ENCODE measurements at regions not wholly inside any gene's neighbourhood (a gene's known extent, or its start where the extent isn't known, plus 50 kb on each side); places are given as distances from the start of the nearest gene placed in this dataset.

DNA sequence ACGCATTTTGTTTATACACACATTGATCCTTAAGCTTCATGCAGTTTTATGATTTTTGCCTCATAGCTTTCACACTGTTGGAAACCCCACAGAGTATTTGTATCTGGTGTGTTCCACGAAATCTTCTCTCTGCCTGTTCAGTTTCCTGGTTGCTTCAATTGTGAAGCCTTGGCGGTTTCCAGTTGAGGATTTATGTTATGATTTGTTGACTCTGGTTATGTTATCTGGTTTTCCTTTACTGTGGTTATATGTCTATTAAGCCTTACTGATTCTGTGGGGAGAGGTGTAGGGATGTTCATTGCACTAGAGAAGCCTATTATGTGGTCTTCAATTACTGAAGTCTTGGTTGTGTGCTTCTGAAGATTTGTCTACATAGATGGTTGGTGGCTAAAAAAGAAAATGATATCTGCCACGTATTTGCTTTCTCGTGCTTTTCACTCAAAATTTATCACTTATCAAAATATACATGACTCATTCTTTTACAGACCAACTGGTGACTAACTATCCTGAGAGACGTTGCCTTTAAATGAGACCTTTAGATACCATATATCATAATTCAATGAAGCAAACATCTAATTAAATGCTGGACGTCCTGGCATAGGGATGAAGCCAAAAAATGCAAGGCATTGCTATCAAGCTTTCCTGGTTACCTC, 488.0 kb upstream of the B3GALT2 start:
- DNase-seq (ENCODE audit: low read depth), result no peak

DNA sequence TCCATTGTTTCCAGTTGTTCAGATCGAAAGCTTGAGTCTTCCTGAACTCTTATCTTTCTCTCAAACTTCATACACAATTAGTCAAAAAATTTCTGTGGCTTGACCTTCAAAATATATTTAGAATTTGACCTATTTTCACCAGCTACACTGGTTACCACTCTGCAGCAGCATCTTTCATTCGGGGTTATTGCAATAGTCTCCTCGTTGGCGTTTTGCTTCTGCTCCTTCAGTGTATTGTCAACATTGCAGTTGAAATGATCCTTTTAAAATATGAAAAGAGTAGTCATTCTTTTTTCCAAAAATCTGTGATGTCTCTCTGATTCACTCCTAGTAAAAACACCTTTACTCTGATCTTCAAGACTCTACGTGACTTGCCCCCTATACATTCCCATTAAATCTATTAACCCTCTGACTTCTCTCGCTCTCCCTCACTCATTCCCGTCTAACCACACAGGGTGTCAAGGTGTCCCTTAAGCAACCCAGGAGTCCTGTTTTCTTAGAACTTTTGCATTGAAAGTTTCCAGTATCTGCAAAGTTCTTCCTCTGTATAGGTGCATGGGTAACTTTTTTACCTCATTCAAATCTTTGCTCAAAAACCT, 480.2 kb upstream of the B3GALT2 start:
- no peak for DNase-seq (ENCODE audit: low read depth)

DNA sequence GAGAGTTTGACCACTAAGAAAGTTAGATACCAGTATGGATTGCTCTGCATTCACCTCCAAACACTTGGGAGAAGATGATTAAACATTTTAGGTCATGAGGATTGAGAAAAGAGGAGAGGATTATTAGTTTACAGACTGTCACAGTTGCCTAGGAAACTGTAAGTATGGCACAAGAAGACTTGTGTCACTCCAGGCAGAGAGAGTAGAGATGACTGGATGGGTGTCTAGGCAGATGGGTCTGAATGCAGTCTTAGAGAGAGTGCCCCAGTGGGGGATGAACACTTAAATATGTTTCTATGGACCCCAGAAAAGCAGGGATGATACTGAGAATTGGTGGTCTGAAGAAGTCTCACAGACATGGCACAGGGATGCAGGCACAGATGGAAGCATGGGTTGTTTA, 477.6 kb upstream of the B3GALT2 start:
- no peak for DNase-seq (ENCODE audit: low read depth)

DNA sequence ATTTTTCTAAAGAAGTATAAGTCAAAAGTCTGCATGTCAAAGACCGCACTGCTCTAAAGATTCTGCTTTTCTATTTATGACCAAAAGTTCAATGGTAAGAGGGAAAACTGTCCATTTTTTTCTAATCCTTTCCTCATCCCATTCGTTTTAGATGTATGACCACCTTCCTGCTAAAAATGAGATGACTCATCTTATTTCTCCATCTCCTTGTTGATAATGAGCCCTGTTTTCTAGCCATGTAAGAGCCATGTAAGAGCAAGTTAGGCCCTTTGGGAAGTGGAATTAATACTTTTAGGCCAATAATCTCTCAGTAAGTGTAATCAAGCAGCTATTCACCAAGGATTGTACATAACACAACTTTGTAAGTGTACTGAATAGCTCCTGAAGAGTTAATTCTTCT, 475.6 kb upstream of the B3GALT2 start:
- no peak for DNase-seq (ENCODE audit: low read depth)

DNA sequence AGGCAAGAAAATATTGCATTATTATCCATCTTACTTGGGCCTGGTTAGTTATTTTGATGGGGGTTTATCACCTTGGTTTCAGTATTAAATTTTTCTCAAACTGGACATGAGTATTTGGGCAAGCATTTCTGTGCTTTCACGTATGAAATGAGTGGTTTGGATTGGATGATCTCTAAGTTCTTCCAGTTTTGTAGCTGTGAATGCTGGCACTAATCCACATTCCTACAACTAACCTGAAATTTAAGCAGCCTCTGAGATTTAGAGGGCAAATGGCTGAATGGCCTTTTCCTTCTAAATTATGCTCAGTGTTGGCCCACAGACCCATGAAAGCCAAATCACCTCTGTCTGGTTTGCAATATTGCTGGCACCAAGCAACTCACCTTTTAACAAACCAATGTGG, 475.0 kb upstream of the B3GALT2 start:
- DNase-seq (ENCODE audit: low read depth), result no peak

DNA sequence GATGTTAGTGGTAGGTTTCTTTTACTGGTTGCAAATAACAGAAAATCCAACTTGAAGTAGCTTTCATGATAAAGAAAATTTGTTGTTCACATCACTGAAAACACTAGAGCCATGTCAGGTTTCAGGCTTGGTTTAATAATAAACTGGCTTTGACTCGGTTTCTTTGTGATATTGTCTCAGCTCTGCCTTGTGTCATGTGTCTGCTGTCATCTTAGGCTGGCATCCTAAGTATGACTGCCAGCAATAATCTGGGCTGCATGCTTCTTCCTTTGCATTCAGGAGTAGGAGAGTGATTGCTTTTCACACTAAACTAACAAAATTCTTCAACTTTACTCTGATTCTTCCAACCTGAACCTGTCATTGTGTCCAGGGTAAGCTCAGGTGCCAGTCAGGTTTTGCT, 474.0 kb upstream of the B3GALT2 start:
- no peak for DNase-seq (ENCODE audit: low read depth)

DNA sequence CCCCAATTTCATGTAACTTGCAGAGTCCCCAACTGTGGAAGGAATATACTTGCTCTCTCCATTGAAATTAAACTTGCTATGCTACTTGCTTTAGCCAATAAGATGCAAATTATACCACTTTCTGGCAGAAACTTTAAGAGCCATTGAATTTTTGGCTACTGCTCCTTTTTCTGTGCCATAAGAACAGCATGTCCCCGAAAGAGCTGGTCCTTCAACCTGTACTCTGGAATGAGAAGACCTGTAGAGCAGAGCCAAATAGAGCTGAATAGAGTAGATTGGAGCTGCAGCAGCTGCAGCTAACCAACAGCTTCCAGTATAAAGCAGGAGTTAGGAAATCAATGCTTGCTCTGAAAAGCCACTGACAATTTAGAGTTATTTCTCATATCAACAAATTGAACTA, 472.3 kb upstream of the B3GALT2 start:
- no peak for DNase-seq (ENCODE audit: low read depth)

DNA sequence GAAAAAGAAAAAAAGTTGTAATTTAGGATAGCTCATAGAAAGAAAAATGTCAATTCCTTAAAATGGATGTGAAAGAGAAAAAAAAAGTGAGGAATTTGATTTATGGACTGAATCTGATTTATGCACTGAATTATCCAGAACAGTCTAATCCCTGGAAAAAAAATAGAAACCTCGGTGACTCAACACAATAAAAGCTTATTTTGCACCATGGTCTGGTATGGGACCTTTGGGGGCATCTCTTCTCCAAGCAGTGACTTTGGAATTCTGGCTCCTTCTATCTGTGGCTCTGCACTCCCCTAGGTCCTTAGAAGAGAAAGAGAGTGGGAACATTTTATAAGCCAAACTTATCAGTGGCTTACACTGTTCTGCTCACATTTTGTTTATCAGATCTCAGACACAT, 471.7 kb upstream of the B3GALT2 start:
- no peak for DNase-seq (ENCODE audit: low read depth)

DNA sequence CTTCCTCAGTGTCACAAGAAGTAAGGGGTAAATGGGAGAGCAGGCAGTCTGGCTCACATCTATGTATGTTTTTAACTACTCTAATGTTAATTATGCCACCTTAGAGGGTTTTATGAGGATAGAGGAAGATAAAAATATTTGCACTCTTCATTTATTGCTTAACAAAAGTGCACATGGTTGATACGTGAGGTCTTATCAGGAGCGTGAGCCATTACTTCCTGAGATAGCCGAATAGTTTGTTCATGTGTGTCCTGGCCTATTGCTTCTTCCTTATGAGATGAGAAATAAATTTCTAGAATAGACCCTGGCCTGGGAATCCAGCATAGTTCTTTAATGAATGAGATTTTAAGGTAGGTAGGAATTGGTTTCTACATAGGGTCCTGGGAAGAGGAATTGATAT, 471.1 kb upstream of the B3GALT2 start:
- DNase-seq (ENCODE audit: low read depth), result no peak

DNA sequence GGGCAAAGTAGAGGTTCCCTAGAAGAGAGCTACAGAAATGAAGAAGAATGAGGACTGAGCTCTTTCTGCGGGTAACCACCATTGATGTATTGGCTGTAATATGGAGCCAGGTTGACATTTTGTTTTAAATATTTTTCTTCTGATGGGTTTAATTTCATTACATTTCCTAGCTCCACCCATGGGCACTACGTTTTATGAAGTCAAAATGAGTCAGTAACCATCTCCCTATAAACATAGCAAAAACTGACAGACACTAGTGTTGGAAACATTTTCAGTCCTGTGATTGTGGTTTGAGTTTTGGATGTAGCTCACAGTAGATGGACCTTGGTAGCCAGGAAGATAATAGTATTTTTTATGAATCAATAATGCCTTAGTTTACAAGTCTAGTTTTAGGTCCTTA, 470.4 kb upstream of the B3GALT2 start:
- DNase-seq (ENCODE audit: low read depth), result no peak

DNA sequence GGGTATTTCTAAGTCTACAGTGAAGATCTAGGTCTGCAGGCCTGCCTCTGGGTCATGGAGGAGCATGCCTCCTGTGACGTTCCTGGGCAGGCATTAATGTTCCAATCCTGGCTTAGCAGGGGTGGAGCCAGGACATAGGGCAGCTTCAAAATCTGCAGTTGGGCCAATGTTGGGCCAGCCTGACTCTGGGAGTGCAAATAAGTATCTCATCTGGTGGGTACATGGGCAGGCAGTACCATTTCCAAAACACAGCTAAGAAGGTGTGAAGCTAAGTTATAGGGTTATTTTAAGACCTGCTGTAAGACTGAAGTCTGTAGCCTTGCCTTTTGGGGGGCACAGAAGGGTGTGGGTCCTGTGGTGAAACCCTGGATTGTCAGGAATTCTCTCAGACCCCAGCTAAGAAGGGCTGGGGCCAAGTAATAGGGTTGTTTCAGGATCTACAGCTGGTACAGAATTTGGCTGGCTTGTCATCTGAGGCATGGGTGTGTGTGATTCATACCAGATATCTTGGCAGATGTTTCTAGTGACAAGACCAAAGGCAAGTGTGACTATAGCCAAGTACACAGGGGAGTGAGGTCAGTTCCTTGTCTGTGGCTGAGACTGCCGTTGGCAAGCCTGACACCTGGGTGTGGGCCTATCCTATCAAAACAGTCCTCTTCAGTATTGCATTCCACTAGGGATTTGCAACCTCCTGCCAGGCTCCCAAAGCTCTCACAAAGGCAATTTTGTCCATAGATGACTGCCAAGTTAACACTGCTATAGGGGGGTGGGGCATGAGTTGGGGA, 468.7 kb upstream of the B3GALT2 start:
- no peak for DNase-seq (ENCODE audit: low read depth)

DNA sequence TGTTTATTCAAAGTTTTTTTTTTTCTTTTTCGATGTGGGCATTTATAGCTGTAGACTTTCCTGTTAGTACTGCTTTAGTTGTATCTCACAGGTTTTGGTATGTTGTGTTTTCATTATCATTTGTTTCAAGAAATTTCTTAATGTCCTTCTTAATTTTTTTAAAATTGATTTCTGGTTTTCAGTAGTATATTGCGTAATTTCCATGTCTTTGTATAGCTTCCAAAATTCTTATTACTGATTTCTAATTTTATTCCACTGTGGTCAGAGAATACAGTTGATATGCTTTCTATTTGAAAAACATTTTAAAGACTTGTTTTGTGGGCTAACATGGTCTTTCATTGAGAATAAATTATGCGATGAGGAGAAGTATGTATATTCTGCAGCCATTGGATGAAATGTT, 463.2 kb upstream of the B3GALT2 start:
- no peak for DNase-seq (ENCODE audit: low read depth)

DNA sequence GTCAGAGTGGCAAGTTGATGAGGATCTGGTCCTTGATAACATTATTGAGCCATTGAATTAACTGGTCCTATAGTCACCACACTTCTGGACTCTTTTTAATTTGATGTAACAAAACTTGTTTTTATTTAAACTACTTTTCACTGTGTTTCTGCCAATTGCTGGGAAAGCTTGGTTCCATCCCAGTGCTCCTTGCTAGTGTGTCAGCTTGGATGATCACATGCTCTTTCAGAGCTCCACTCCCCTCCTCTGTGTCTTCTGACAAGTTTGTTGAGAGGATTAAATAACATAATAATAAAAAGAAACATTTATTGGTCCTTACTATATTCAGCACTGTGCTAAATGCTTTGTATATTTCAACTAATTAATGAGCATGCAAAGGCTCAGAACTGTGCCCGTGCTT, 448.5 kb upstream of the B3GALT2 start:
- DNase-seq (ENCODE audit: low read depth), result no peak

DNA sequence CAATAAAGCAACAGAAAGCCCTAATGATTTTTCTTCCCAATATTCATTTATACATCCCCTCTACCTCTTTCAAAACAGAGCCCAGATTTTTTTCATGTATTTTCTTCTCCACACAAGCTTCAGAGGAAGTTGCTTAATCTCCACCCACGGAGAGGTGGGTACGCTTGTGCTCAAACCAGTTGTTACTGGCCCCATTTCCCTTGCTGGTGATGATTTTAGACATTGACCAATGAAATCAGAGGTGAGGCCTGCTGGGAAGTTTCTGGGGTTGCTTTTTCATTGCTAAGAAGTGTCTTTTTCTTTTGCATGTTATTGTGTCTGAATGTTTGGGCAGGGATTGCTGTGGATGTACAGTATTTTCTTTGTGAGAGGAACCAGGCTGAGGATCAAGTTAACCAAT, 448.1 kb upstream of the B3GALT2 start:
- DNase-seq (ENCODE audit: low read depth), result no peak

DNA sequence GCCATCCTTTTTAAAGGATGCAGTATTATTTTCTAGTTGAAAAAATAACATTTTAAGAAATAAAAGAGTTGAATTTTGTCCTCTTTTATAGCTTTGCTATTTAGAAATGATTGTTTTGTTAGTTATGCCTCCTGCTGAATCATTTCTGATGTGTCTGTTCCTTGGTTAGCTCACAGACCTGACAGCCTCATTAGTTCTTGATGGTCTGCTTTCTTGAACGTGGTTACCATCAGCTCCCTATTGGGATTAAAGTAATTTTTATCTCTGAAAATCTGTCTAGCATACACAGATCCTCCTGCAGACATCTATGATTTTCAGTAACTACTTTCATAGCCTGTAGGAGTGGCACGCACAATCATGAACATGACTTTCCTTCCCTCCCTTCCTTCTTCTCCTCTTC, 447.6 kb upstream of the B3GALT2 start:
- DNase-seq (ENCODE audit: low read depth), result no peak

DNA sequence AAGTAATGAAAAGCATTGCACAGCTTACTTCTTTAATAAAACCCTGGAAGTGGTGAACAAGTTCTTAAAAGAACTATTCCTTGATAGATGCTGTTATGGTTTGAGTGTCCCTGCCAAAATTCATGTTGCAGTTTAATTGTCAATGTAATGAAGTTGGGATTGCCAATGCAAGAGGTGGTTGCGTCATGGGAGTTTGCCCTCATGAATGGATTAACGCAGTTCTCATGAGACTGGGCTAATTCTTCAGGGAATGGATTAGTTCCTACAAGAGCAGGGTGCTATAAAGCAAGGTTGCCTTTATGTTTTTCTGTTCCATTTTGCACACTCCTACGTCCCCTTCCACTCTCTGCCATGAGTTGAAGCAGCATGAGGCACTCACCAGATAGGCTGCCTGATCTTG, 446.7 kb upstream of the B3GALT2 start:
- DNase-seq (ENCODE audit: low read depth), result no peak

DNA sequence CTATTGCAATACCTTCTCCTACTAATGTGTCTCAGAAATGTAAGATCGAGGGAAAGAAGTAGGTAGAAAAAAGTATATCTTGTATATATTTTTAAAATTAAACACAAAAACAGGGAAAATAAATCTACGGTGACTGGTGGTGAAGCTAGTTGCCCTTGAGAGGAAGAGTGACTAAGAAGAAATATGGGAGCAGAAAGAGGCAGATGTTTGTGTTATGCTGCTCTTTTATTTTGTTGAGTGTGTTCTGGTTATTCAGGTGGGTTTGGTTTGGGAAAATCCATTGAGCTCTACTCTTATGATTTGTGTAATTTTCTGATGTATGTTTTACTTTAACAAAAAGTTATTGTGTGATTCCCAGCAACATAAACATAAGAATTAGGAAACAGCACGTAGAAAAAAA, 444.9 kb upstream of the B3GALT2 start:
- DNase-seq (ENCODE audit: low read depth), result no peak

DNA sequence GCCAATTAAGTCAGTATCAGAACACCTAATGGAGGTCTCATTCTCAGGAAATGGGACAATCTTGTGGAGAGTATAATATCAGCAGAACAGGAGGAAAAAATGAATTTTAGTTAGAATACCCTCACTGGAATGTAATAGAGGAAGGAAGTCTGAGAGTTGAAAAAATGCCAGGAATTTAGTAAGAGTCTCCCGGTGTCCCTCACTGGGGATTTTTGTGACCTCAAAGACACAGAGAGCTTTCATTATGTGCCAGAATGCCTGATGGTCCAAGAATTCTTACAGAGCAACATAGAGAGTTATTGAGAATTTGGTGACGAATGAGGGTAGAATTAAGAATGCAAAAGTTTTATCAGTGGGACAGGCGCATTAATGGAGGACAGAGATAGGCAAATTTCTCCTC, 443.5 kb upstream of the B3GALT2 start:
- DNase-seq (ENCODE audit: low read depth), result no peak

DNA sequence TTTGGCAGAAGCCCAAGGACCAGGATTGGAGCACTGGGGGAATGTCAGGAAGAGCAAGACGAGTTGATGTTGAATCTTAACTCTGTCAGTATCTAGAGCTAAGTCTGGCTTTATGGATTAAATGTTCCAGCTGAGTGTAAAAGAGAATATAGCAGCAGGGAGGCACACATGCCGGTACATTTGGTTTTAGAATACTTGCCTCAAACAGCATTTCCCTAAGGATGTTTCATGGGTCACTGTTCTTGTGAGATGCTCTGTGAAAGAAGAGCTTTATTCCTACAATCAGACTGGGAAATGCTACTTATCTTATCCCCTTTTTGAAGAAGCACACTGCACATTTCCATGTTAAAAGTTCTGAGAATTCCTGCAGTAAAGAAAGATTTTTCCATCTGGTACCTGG, 440.3 kb upstream of the B3GALT2 start:
- DNase-seq (ENCODE audit: low read depth), result no peak

DNA sequence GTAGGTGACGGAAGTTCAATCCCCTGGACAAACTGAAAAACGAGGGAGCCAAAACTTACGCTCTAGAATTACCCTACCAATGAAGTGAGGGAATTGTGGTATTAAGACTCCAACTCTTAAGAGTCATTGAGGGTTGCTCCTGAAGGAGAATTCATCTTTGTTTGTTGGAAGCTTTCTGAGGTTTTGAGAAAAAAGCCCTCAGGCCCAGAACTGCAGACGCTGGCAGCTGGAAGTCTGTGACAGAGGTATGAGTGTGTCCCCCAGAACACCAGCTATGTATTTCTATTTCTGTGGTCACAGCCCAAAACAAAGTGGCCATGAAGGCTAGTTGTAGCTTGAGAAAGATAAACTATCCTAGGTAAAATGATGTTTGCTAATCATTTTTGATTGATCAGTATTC, 438.8 kb upstream of the B3GALT2 start:
- no peak for DNase-seq (ENCODE audit: low read depth)

DNA sequence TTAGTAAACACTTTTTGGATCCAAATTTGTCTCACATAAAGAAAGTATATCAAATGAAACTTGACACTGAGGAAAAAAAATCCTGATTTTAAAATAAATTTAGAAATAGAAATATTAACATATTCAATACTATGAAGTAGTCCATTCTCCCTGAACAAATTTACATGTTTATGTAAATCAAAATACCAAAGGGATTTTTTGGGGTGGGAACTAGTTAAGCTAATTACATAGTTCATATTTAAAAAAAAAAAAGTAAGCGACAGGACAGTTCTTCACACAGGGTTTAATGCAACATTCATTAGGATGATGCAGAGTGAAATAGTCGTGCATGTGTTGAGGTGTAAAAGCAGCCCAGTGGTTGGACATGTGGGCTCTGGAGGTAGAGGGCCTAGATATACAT, 433.5 kb upstream of the B3GALT2 start:
- DNase-seq (ENCODE audit: low read depth), result no peak

DNA sequence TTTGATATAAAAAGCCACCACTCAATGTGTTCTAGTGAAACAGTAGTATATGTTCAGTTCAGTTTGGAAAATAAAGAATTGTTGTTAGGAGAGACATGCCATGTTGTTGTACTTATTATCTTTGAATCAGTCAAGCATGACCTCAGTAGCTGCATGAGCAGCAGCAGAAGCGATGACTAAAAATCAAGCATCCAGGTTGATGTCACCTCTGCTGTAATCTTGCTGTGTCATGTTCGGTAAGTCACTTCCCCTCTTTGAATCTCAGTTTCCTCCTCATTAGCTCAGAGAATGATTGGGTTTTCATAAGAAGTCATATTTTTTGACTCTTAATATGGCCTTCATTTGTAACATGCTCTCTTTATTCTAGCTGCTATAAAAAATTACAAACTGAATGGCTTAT, 428.4 kb upstream of the B3GALT2 start:
- DNase-seq (ENCODE audit: low read depth), result no peak

DNA sequence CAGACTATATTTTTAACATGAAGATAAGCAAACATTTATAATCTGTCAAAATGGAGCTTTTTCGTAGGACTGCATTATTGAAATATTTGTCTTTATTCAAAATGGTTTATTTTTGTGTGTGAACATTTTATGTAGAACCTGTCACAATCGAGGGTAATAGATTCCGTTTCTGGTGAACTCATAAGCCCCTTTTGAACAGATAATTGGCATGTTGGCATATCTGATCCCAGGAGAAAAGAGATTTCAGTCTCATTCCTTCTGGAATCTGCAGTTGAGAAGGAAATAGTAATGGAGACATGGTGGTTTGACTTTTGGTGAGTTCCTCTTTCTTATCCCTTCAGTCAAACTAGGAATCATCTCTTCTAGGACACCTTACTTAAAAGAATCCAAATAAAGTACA, 427.9 kb upstream of the B3GALT2 start:
- no peak for DNase-seq (ENCODE audit: low read depth)

DNA sequence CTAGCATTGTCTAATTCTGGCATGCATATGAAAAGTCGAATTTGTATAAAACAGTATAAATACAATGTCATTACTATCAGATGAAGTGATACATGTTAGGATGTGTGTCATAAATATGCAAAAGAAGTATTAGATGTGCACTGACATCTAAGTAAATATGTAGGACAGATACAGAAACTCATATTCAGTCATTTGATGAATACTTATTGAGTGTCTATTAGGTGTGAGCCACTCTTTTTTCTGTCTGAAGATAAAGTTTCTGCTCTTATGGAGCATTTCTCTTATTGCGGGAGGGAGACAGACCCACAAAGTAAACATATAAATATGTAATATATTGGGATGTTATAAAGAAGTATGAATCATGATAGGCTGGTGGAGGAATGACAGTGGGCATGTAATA, 426.6 kb upstream of the B3GALT2 start:
- no peak for DNase-seq (ENCODE audit: low read depth)
